SH-SY5Y (cell line): ENCODE measurements at regions not wholly inside any gene's neighbourhood (a gene's known extent, or its start where the extent isn't known, plus 50 kb on each side); places are given as distances from the start of the nearest gene placed in this dataset.

Source experiments
- GATA2 ChIP-seq: IDR thresholded peaks from 2 replicates; pipeline ENCODE4 v1.6.1; 2011; ENCODE audit warnings: mild to moderate bottlenecking, low read depth, low read length
- GATA3 ChIP-seq: IDR thresholded peaks from 2 replicates; pipeline ENCODE4 v1.6.1; 2011; ENCODE audit warnings: low read depth, mild to moderate bottlenecking, low read length, moderate library complexity

- TF ChIP-seq GATA2 (no peak), GATA3 (no peak)
Measured at GRCh38 chr2:150312271-150312670, 175.2 kb downstream of the RND3 start.
